HuH-7.5 (cell line): ENCODE measurements at regions not wholly inside any gene's neighbourhood (a gene's known extent, or its start where the extent isn't known, plus 50 kb on each side); places are given as distances from the start of the nearest gene placed in this dataset.

Source experiments
- DNase-seq: peaks from one replicate; pipeline ENCODE4 v3.0.0; 2011; ENCODE audit warnings: low spot score

- no peak for DNase-seq
Measured at GRCh38 chr9:107163370-107163769, 119.7 kb upstream of the RAD23B start.

- DNase-seq, result no peak
Measured at GRCh38 chr9:107169796-107170195, 113.3 kb upstream of the RAD23B start.

DNA sequence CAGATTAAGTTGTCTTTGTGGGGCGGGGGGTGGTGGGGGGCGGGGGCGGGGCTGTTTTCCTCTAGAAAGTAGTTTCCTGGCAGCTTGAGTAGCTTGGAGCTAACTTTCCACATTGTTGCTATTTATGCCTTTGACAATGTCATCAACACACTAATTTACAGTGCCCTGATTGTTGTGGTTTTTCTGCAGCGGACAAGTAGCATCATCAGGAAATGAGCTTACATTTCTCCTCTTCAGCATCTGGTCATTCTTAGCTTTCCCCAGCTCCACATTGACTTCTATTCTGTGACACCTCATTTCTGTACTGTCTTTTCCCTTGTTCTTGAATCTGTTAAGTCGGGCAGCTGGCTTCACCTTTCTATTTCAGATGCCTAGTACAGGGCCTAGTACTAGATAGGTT, 112.3 kb upstream of the RAD23B start:
- no peak for DNase-seq

DNA sequence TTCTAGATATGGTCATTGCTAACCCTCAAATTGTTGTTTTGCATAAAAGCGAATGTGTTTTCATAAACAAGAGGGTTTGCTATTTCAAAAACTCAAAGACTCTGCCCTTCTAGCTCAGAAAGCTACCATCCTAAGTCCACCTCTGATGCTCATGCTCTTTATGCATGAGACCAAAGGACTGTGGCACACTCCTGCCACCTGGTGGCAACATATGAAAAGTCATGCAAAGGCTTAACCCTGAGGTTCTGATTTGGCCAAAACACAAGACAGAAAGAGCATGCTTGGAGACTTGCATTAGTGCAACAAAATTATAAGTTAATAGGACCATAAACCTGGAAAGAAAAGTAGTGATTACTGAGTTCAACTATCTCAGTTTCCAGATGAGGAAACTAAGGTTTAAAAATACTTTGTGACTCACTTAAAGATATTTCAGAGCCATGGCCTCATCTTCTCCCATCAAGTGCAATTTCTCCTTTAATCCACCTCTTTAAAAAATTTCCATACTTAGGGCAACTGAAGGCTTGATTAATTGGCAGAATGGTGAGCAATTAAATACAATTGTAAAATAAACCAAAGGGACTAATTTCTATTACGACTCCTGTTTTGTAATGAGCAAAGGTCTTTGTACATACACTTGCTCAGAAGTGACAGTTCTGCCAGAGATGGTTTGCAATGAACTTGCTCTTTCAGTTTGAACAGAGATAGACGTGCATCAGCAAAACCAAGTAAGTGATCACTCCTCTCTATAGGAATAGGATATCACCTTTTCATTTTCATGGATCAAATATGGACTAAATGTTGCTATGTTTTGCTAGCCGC, 110.7 kb upstream of the RAD23B start:
- DNase-seq, result peak; percentile 29

GRCh38 chr9:107172979-107173347, 110.1 kb upstream of the RAD23B start:
- DNase-seq, result no peak

DNA sequence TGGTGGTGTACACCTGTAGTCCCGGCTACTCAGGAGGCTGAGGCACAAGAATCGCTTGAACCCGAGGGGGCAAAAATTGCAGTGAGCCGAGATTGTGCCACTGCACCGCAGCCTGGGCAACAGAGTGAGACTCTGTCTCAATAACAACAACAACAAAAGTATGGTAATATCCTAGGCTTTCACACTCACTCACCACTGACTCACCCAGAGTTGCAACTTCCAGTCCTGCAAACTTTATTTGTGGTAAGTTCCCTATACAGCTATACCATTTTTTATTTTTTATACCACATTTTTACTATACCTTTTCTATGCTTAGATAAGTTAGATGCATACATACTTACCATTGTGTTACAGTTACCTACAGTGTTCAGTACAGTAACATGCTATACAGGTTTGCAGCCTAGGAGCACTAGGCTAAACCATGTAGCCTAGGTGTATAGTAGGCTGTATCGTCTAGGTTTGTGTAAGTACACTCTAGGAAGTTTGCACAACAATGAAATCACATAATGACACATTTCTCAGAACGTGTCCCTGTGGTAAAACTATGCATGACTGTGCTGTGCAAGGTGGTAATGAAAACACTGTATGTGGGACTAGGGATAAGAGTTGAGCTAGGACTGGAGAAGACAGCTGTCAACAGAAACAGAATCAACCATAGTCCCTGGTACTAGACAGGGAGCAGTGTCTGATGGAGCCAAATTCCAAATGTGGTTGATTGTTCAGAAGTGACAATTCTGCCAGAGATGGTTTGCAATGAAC, 109.5 kb upstream of the RAD23B start:
- DNase-seq, result no peak

DNA sequence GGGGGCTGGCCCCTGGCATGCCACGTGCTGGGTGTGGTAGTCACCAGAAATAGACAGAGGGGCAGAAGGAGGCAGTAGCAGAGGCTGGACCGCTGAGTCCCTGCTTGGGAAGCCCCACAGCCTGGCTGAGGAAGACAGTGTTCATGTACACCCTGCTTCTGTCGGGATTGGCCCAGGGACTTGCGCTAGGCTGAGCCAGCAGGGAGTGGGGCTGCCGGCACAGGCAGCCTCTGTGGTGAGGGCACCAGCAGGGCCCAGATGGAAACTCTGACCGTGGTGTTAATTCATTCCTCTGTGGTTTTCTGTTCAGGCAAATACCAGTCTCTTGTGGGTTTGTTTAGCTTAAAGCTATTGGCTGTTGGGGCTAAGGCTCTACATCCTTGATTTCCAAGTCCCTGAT, 108.6 kb upstream of the RAD23B start:
- no peak for DNase-seq

- no peak for DNase-seq
Measured at GRCh38 chr9:107175041-107175440, 108.0 kb upstream of the RAD23B start.

- no peak for DNase-seq
Measured at GRCh38 chr9:107175816-107176435, 107.2 kb upstream of the RAD23B start.

DNA sequence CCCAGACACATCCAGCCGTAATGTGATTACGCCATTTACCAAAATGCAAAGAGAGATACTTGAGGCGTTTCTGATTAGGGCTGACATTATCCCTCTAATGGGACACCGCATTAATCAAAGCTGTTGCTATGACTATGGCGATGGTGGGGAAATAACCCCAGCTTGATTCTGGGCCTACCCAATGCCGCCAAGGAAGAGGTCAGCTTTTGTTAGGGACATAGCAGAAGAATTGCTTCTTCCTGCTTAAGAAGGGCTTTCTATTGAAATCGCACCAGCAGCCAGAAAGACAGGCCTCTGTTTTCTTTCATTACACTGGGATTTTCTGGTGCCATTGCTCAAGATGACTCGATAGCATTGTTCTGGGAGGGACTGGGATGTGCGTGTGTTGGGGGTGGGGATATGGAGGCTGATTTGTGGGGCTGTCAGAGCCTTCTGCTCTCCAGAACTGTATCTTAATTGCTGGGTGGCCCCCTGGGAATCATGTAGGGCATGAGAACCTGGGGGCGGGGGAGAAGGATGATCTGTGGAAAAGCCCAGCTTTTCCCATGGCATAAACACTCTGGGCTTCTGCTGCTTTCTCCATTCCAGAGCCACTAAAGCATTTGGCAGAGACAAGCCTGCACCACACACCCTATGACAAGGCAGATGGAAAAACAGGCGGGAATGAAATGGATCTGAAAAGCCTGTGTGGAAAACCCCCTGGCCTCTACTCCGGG, 106.5 kb upstream of the RAD23B start:
- no peak for DNase-seq

GRCh38 chr9:107177243-107177839, 105.7 kb upstream of the RAD23B start:
- DNase-seq, result no peak

GRCh38 chr9:107177857-107178256, 105.2 kb upstream of the RAD23B start:
- no peak for DNase-seq

DNA sequence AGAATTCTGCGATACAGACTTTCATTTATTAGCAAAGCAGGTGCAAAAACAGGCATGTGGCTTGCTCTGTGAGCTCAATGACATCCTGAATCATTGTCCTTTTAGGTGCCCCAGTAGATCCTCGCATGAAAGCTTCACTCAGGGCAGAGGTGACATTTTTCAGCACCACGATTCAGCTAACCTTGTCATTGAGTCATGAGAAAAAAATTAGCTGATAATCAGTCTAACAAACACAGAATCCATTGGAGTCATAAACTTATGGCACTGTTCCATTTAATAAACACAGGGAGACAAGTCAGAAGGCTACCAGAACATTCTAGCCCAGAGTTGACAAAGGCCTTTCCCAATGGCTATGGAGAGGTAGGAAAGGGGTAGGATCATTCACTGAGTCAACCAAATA, 104.8 kb upstream of the RAD23B start:
- DNase-seq, result no peak

GRCh38 chr9:107180206-107180605, 102.9 kb upstream of the RAD23B start:
- no peak for DNase-seq

DNA sequence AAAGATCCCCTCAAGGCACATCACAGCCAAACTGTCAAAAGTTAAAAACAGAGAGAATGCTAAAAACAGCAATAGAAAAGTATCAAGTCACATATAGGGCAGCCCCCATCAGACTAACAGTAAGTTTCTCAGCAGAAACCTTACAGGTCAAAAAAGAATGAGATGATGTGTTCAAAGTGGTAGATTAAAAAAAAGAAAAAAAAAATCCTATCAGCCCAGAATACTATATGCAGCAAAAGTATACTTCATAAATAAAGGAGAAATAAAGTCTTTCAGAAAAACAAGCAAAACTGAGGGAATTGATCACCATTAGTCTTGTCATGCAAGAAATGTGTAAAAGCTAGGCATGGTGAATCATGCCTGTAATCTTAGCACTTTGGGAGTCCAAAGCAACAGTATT, 99.9 kb upstream of the RAD23B start:
- DNase-seq, result no peak

DNA sequence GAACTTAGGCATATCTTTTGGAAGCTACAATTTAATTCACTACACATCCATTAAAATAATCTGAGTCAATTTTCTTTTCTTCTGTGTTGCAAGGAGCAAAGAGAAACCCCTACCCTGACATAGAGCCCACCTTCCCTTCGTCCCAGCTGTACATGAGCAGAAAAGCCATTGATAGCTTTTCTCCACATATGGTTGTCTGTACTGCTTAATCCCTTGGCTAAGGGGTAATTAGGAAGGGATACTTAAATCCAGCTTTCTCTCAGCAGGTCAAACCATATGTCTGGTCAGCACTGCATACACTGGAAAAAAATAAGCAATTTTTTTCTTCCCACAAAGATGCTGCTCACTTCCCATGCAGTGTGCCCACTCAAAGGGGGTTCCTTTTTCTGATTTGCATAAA, 94.7 kb upstream of the RAD23B start:
- no peak for DNase-seq

GRCh38 chr9:107190061-107190935, 92.8 kb upstream of the RAD23B start:
- DNase-seq, result no peak

GRCh38 chr9:107190936-107191290, 92.2 kb upstream of the RAD23B start:
- DNase-seq, result no peak

GRCh38 chr9:107193251-107193650, 89.8 kb upstream of the RAD23B start:
- no peak for DNase-seq

DNA sequence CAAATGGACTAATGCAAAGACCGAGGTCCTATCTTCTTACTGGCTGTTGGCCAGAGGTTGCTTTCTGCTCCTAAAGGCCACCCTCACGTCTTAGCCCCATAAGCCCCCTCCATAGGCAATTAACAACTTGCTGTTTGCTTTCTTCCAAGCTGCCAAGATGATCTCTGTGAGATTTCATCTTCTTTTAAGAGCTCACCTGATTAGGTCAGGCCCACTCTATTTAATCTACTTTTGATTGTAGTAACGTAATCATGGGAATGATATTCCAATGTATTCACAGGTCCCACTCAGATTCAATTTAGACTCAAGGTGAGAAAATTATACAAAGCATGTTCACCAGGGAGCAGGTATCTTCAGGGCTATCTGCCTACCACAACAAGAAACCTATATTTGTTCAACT, 84.4 kb upstream of the RAD23B start:
- DNase-seq, result no peak

DNA sequence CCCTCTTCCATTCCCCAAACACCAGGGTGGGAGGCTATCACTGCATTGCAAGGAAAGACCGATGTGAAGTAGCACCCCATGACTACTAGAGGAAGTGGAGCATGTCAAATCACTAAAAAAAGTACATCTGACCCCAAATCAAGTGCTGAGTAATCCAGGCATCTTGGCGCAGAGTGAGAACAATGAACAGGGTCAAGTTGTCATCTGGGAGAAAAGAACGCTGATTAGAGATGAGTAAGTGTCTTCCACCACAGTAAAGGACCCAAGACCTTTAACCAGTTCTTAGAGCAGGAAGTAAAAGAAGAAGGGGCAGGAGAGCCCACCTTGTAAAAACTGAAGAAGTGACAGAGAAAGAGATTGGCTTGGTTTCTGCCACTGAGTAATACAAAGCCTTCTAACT, 75.0 kb upstream of the RAD23B start:
- DNase-seq, result no peak
